Neural progenitor cell (in vitro differentiated cells): ENCODE measurements at regions not wholly inside any gene's neighbourhood (a gene's known extent, or its start where the extent isn't known, plus 50 kb on each side); places are given as distances from the start of the nearest gene placed in this dataset.

ENCODE experiments used
- DNase-seq: peaks from one replicate; pipeline ENCODE4 v3.0.0-alpha.2; 2016; ENCODE audit warnings: low spot score
- H2AFZ ChIP-seq: fragments of 200-600 bp; sonication (generic); replicated peaks from 2 replicates; pipeline ENCODE4 v1.6.1; 2016; ENCODE audit warnings: antibody characterized with exemption
- H3F3A ChIP-seq: fragments of 200-600 bp; sonication (generic); 2 replicates; pipeline ENCODE4 v1.6.1; 2016; ENCODE audit warnings: antibody characterized with exemption, low read depth
- H3K27ac ChIP-seq: fragments of 200-600 bp; sonication (generic); 2 replicates; pipeline ENCODE4 v1.5.1; 2016; ENCODE audit warnings: mild to moderate bottlenecking
- H3K27me3 ChIP-seq: fragments of 200-600 bp; sonication (generic); 2 replicates; pipeline ENCODE4 v1.6.1; 2016; ENCODE audit warnings: mild to moderate bottlenecking, moderate library complexity
- H3K36me3 ChIP-seq: fragments of 200-600 bp; sonication (generic); 2 replicates; pipeline ENCODE4 v1.5.1; 2016
- H3K4me1 ChIP-seq: fragments of 200-600 bp; sonication (generic); 2 replicates; pipeline ENCODE4 v1.6.1; 2016; ENCODE audit warnings: mixed run types
- H3K4me2 ChIP-seq: fragments of 200-600 bp; sonication (generic); 2 replicates; pipeline ENCODE4 v1.6.1; 2016
- H3K4me3 ChIP-seq: fragments of 200-600 bp; sonication (generic); 2 replicates; pipeline ENCODE4 v1.5.1; 2016
- H3K79me2 ChIP-seq: fragments of 200-600 bp; sonication (generic); 2 replicates; pipeline ENCODE4 v1.6.1; 2016; ENCODE audit warnings: low read depth
- H3K9ac ChIP-seq: fragments of 200-600 bp; sonication (generic); 2 replicates; pipeline ENCODE4 v1.6.1; 2016
- H3K9me3 ChIP-seq: fragments of 200-600 bp; sonication (generic); 2 replicates; pipeline ENCODE4 v1.5.1; 2016; ENCODE audit warnings: low read depth
- H4K20me1 ChIP-seq: fragments of 200-600 bp; sonication (generic); 2 replicates; pipeline ENCODE4 v1.6.1; 2016; ENCODE audit warnings: low read depth
- H3K27ac Mint-ChIP-seq: 3 replicates; pipeline ENCODE4 v1.8.0; 2021; ENCODE audit warnings: mixed read lengths
- H3K27me3 Mint-ChIP-seq: 2 replicates; pipeline ENCODE4 v1.8.0; 2022; ENCODE audit warnings: low read depth, mild to moderate bottlenecking, inconsistent platforms, moderate library complexity, mixed read lengths; ENCODE audit not compliant: insufficient read depth
- H3K36me3 Mint-ChIP-seq: 3 replicates; pipeline ENCODE4 v1.8.0; 2021; ENCODE audit warnings: mixed read lengths
- H3K4me1 Mint-ChIP-seq: 3 replicates; pipeline ENCODE4 v1.8.0; 2021; ENCODE audit warnings: mixed read lengths
- H3K4me3 Mint-ChIP-seq: 3 replicates; pipeline ENCODE4 v1.8.0; 2021; ENCODE audit warnings: mild to moderate bottlenecking, moderate library complexity, mixed read lengths
- H3K9me3 Mint-ChIP-seq: 3 replicates; pipeline ENCODE4 v1.8.0; 2020; ENCODE audit warnings: mixed read lengths
- CTCF ChIP-seq: fragments of 200-600 bp; sonication (generic); IDR thresholded peaks from 2 replicates; pipeline ENCODE4 v1.5.1; 2017; ENCODE audit warnings: antibody characterized with exemption, mild to moderate bottlenecking
- EZH2 ChIP-seq: fragments of 200-600 bp; sonication (generic); IDR thresholded peaks from 2 replicates; pipeline ENCODE4 v1.6.1; 2017; ENCODE audit warnings: antibody characterized with exemption, mild to moderate bottlenecking, moderate library complexity
- EZH2phosphoT487 ChIP-seq: fragments of 200-600 bp; sonication (generic); IDR thresholded peaks from 2 replicates; pipeline ENCODE4 v1.6.1; 2017; ENCODE audit warnings: antibody characterized with exemption

GRCh38 chr4:138910914-138911336, 104.7 kb upstream of the NOCT start:
- H3K9me3 ChIP-seq: no peaks in the 10 kb centered on the region

GRCh38 chr4:138910195-138910913, 105.2 kb upstream of the NOCT start:
- Histone ChIP-seq H3K36me3 (no peaks in the 10 kb centered on the region), H3K9ac (no peak overlapping the region), H3K27ac (no peak overlapping the region), H3K9me3 (no peaks in the 10 kb centered on the region), H3K4me3 (no peak overlapping the region), H3K4me1 (peaks cover 15% of the 10 kb centered on the region), H3K27me3 (peaks cover 70% of the 10 kb centered on the region), H3K4me2 (peak overlapping the region; percentile 40), H3F3A (peaks cover 8% of the 10 kb centered on the region), H3K79me2 (no peaks in the 10 kb centered on the region), H4K20me1 (no peaks in the 10 kb centered on the region), H2AFZ (no peak overlapping the region)
- Mint-ChIP-seq H3K4me1 (peaks cover 35% of the 10 kb centered on the region), H3K27me3 (peaks cover 6% of the 10 kb centered on the region), H3K36me3 (no peaks in the 10 kb centered on the region), H3K27ac (peak overlapping the region; percentile 98), H3K9me3 (peaks cover 2% of the 10 kb centered on the region), H3K4me3 (peak overlapping the region; percentile 16)
- no peak for DNase-seq
- no peak for TF ChIP-seq EZH2
- TF ChIP-seq EZH2phosphoT487: no peak
- TF ChIP-seq CTCF: no peak

More at GRCh38 chr4:138910914-138911336, 104.7 kb upstream of the NOCT start:
- Mint-ChIP-seq H3K4me1 (peaks cover 38% of the 10 kb centered on the region), H3K27ac (peak overlapping the region; percentile 98), H3K4me3 (peak overlapping the region; percentile 64), H3K36me3 (no peaks in the 10 kb centered on the region), H3K9me3 (no peaks in the 10 kb centered on the region), H3K27me3 (peaks cover 6% of the 10 kb centered on the region)
- H3K79me2 ChIP-seq: no peaks in the 10 kb centered on the region
- DNase-seq: peak; percentile 92
- H3K4me2 ChIP-seq: peak overlapping the region; percentile 47
- no peak overlapping the region for H3K4me3 ChIP-seq
- H3K27ac ChIP-seq: no peak overlapping the region
- H3K27me3 ChIP-seq: peaks cover 70% of the 10 kb centered on the region
- no peaks in the 10 kb centered on the region for H4K20me1 ChIP-seq
- H3K36me3 ChIP-seq: no peaks in the 10 kb centered on the region
- peaks cover 15% of the 10 kb centered on the region for H3K4me1 ChIP-seq
- H2AFZ ChIP-seq: no peak overlapping the region
- H3K9ac ChIP-seq: no peak overlapping the region
- peaks cover 8% of the 10 kb centered on the region for H3F3A ChIP-seq
- TF ChIP-seq EZH2: no peak
- peak; percentile 98 for TF ChIP-seq EZH2phosphoT487

DNA sequence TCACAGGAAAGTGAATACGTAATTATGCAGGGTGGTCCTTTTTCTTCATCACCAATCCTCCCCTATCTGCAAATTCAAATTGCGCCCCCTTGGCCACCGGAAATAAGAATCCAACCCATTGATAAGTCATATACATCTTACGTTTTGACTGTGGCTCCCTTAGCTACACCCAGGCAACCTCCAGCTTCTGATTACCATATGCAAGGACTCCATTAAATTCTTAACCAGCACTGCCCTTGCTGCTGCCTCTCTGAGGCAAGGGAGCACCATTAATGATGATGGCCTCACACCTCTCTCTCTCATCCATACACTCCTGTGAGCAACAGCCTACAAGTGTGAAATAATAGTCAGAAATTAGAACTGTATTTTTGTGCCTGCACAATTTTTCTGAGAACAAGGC, 106.0 kb upstream of the NOCT start:
- H3K27ac Mint-ChIP-seq: peak overlapping the region; percentile 3
- H3K4me3 ChIP-seq: no peak overlapping the region
- H3K4me2 ChIP-seq: no peak overlapping the region
- H3K9me3 ChIP-seq: no peaks in the 10 kb centered on the region
- H3K36me3 Mint-ChIP-seq: no peaks in the 10 kb centered on the region
- H3K4me1 Mint-ChIP-seq: peaks cover 35% of the 10 kb centered on the region
- no peaks in the 10 kb centered on the region for H3K79me2 ChIP-seq
- peaks cover 2% of the 10 kb centered on the region for H3K9me3 Mint-ChIP-seq
- H3K4me3 Mint-ChIP-seq: no peak overlapping the region
- no peak overlapping the region for H3K27ac ChIP-seq
- H3K27me3 ChIP-seq: peaks cover 70% of the 10 kb centered on the region
- H3F3A ChIP-seq: peaks cover 8% of the 10 kb centered on the region
- no peaks in the 10 kb centered on the region for H3K36me3 ChIP-seq
- no peak overlapping the region for H2AFZ ChIP-seq
- no peaks in the 10 kb centered on the region for H4K20me1 ChIP-seq
- no peak for DNase-seq
- peaks cover 15% of the 10 kb centered on the region for H3K4me1 ChIP-seq
- TF ChIP-seq EZH2phosphoT487 (no peak), CTCF (no peak), EZH2 (no peak)
- H3K27me3 Mint-ChIP-seq: peaks cover 6% of the 10 kb centered on the region
- H3K9ac ChIP-seq: no peak overlapping the region

GRCh38 chr4:138908134-138908533, 107.4 kb upstream of the NOCT start:
- H3K36me3 ChIP-seq: no peaks in the 10 kb centered on the region
- Mint-ChIP-seq H3K27ac (no peak overlapping the region), H3K36me3 (no peaks in the 10 kb centered on the region), H3K4me1 (peaks cover 35% of the 10 kb centered on the region), H3K4me3 (no peak overlapping the region), H3K9me3 (peaks cover 2% of the 10 kb centered on the region), H3K27me3 (peaks cover 4% of the 10 kb centered on the region)
- peaks cover 8% of the 10 kb centered on the region for H3F3A ChIP-seq
- peaks cover 15% of the 10 kb centered on the region for H3K4me1 ChIP-seq
- no peaks in the 10 kb centered on the region for H3K79me2 ChIP-seq
- DNase-seq: no peak
- peaks cover 59% of the 10 kb centered on the region for H3K27me3 ChIP-seq
- no peak overlapping the region for H2AFZ ChIP-seq
- no peak overlapping the region for H3K9ac ChIP-seq
- H4K20me1 ChIP-seq: no peaks in the 10 kb centered on the region
- H3K4me2 ChIP-seq: no peak overlapping the region
- TF ChIP-seq CTCF (no peak), EZH2phosphoT487 (no peak)
- no peaks in the 10 kb centered on the region for H3K9me3 ChIP-seq
- H3K4me3 ChIP-seq: no peak overlapping the region
- no peak overlapping the region for H3K27ac ChIP-seq
